Bone marrow (tissue), 2 donors: ENCODE measurements at regions not wholly inside any gene's neighbourhood (a gene's known extent, or its start where the extent isn't known, plus 50 kb on each side); places are given as distances from the start of the nearest gene placed in this dataset.

ENCODE experiments used
- DNase-seq, 2 donors: peaks; one replicate each; lab custom pipeline; 2025; lab: John Stamatoyannopoulos, UW

GRCh38 chrX:20863649-20864048 is 510.6 kb upstream of the CNKSR2 start:
- no peak for DNase-seq

GRCh38 chrX:20861113-20861512 is 513.1 kb upstream of the CNKSR2 start:
- no peak for DNase-seq

GRCh38 chrX:20857746-20858145 is 516.5 kb upstream of the CNKSR2 start:
- no peak for DNase-seq

- no peak for DNase-seq
These were observed 535.7 kb upstream of the CNKSR2 start for GRCh38 chrX:20838477-20838876.

GRCh38 chrX:20829665-20830491 is 544.3 kb upstream of the CNKSR2 start:
- no peak for DNase-seq

- DNase-seq: no peak
These were observed 548.2 kb upstream of the CNKSR2 start for GRCh38 chrX:20825984-20826383.

- DNase-seq: no peak
These were observed 537.3 kb upstream of the RPS6KA3 start for GRCh38 chrX:20803971-20804370.

- no peak for DNase-seq
These were observed 535.3 kb upstream of the RPS6KA3 start for GRCh38 chrX:20802036-20802435.

- DNase-seq: no peak
These were observed 529.7 kb upstream of the RPS6KA3 start for GRCh38 chrX:20796450-20796849.

GRCh38 chrX:20789103-20789502 is 522.4 kb upstream of the RPS6KA3 start:
- DNase-seq: no peak

- no peak for DNase-seq
These were observed 500.6 kb upstream of the RPS6KA3 start for GRCh38 chrX:20767346-20767745.

- DNase-seq: no peak
These were observed 489.9 kb upstream of the RPS6KA3 start for GRCh38 chrX:20756585-20756984.

GRCh38 chrX:20753076-20753475 is 486.4 kb upstream of the RPS6KA3 start:
- DNase-seq: no peak

- no peak for DNase-seq
These were observed 480.0 kb upstream of the RPS6KA3 start for GRCh38 chrX:20746690-20747089.

- no peak for DNase-seq
These were observed 476.3 kb upstream of the RPS6KA3 start for GRCh38 chrX:20743046-20743445.

GRCh38 chrX:20742106-20742505 is 475.4 kb upstream of the RPS6KA3 start:
- no peak for DNase-seq

GRCh38 chrX:20740443-20740842 is 473.7 kb upstream of the RPS6KA3 start:
- no peak for DNase-seq

- DNase-seq: no peak
These were observed 472.5 kb upstream of the RPS6KA3 start for GRCh38 chrX:20739038-20739745.

- DNase-seq: no peak
These were observed 462.7 kb upstream of the RPS6KA3 start for GRCh38 chrX:20729416-20729815.

- DNase-seq: no peak
These were observed 460.7 kb upstream of the RPS6KA3 start for GRCh38 chrX:20727447-20727846.

- DNase-seq: no peak
These were observed 454.4 kb upstream of the RPS6KA3 start for GRCh38 chrX:20720954-20721626.

- DNase-seq: no peak
These were observed 452.1 kb upstream of the RPS6KA3 start for GRCh38 chrX:20718592-20719380.
